Activated CD4-positive, alpha-beta T cell treated with anti-CD3 and anti-CD28 coated beads, Interleukin-2, amount 10 ng/mL, durations not matched to agents 7 days and 5 days (primary cell): ENCODE measurements at regions not wholly inside any gene's neighbourhood (a gene's known extent, or its start where the extent isn't known, plus 50 kb on each side); places are given as distances from the start of the nearest gene placed in this dataset.

Experiments used
- CTCF ChIA-PET: fragments of 350-600 bp; sonication (Branson Sonifier 250); formaldehyde crosslinking; loops from one replicate; lab custom pipeline; 2021; ENCODE audit warnings: antibody characterized with exemption; lab: Charles Lee
- POLR2A ChIA-PET: fragments of 350-600 bp; sonication (Branson Sonifier 250); formaldehyde crosslinking; loops from one replicate; lab custom pipeline; 2021; ENCODE audit warnings: antibody characterized with exemption; lab: Charles Lee
- DNase-seq: peaks from one replicate; pipeline ENCODE4 v3.0.0-alpha.2; 2020
- H3K27ac Mint-ChIP-seq: one replicate; pipeline ENCODE4 v1.8.0; 2021; ENCODE audit warnings: mild to moderate bottlenecking, moderate library complexity, mixed read lengths
- H3K27me3 Mint-ChIP-seq: one replicate; pipeline ENCODE4 v1.8.0; 2021; ENCODE audit warnings: mixed read lengths
- H3K36me3 Mint-ChIP-seq: one replicate; pipeline ENCODE4 v1.8.0; 2021; ENCODE audit warnings: low read depth, mixed read lengths
- H3K4me1 Mint-ChIP-seq: one replicate; pipeline ENCODE4 v1.8.0; 2021; ENCODE audit warnings: mixed read lengths
- H3K4me3 Mint-ChIP-seq: one replicate; pipeline ENCODE4 v1.8.0; 2021; ENCODE audit warnings: mild to moderate bottlenecking, moderate library complexity, mixed read lengths
- H3K9me3 Mint-ChIP-seq: one replicate; pipeline ENCODE4 v1.8.0; 2021; ENCODE audit warnings: mixed read lengths

DNA sequence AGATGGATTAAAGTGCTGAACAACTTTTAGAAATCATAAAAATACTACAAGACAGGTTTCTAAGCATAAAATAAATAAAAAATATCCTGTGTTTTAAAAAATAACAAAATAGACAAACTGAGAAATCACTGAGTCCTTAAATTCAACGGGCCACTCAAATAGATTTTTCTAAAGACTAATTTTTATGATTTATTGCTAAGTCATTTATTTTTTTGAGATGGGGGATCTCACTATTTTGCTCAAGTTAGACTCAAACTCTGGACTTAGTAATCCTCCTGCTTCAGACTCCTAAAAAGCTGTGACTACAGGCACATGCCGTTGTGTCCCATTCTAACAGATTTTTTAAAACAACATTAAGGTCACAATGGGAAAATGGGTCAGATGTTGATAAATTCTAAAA is 121.0 kb upstream of the THSD7A start:
- Mint-ChIP-seq H3K27ac (no peak overlapping the region), H3K9me3 (no peaks in the 10 kb centered on the region), H3K36me3 (no peaks in the 10 kb centered on the region), H3K27me3 (no peaks in the 10 kb centered on the region), H3K4me3 (no peak overlapping the region), H3K4me1 (no peaks in the 10 kb centered on the region)
- no peak for DNase-seq
- ChIA-PET CTCF (no interaction called here), POLR2A (no interaction called here)

DNA sequence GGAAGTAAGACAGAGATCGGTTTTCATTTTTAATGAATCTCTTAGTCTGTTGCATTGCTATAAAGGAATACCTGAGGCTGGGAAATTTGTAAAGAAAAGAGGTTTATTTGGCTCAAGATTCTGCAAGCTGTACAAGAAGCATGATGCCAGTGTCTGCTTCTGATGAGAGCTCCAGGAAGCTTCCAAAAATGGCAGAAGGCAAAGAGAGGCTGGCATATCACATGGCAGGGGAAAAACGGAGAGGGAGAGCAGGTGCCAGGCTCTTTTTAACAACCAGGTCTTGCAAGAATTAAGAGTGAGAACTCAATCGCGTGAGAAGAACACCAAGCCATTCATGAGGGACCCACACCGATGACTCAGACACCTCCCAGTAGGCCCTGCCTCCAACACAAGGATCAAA is 125.0 kb upstream of the THSD7A start:
- Mint-ChIP-seq H3K27me3 (no peaks in the 10 kb centered on the region), H3K4me1 (no peaks in the 10 kb centered on the region), H3K36me3 (no peaks in the 10 kb centered on the region), H3K9me3 (no peaks in the 10 kb centered on the region), H3K27ac (no peak overlapping the region), H3K4me3 (no peak overlapping the region)
- ChIA-PET CTCF (no interaction called here), POLR2A (no interaction called here)
- no peak for DNase-seq

DNA sequence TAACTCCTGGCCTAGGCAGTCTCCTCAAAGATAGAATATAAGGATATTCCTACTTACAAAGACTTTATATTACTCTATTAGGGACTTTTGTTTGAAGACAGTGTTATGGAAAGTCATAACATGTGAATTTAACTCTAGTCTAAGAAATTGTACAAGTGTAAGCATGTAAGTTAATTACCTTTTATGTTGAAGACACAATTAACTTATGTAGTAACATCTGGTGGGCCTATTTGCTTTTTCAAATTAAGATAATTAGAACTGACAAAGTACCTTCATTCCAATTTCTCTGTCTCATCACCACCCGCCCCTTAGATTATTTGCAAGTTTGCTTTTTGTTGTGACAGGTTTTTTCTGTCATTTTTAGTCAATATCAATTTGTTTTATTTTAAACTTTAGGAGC is 126.0 kb upstream of the THSD7A start:
- CTCF ChIA-PET: no interaction called here
- POLR2A ChIA-PET: no interaction called here
- no peaks in the 10 kb centered on the region for H3K36me3 Mint-ChIP-seq

DNA sequence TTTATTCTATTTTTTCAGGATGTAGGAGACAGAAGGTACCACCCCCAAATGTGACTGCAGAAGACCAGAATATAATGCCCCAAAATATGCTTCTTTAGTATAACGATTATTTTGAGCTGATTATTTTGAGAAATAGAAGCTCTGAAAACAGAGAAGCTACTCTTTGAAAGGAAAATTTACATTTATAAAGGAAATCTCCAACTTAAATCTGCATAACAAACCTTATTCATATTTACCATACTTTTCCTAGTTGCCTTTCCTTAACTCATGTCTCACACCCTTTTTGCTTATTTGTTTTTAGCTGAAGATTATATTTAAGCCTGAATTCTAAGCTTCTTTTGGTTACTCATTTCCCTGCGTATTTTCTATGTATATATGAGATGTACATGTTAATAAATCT is 127.1 kb upstream of the THSD7A start:
- Mint-ChIP-seq H3K4me1 (no peaks in the 10 kb centered on the region), H3K36me3 (no peaks in the 10 kb centered on the region), H3K27ac (no peak overlapping the region), H3K27me3 (no peaks in the 10 kb centered on the region), H3K9me3 (peaks cover 2% of the 10 kb centered on the region), H3K4me3 (no peak overlapping the region)
- POLR2A ChIA-PET: no interaction called here
- CTCF ChIA-PET: no interaction called here
- DNase-seq: no peak

More for the DNA sequence above, 126.0 kb upstream of the THSD7A start:
- Mint-ChIP-seq H3K4me3 (no peak overlapping the region), H3K4me1 (no peaks in the 10 kb centered on the region), H3K27ac (no peak overlapping the region), H3K27me3 (no peaks in the 10 kb centered on the region), H3K9me3 (peaks cover 2% of the 10 kb centered on the region)
- no peak for DNase-seq

DNA sequence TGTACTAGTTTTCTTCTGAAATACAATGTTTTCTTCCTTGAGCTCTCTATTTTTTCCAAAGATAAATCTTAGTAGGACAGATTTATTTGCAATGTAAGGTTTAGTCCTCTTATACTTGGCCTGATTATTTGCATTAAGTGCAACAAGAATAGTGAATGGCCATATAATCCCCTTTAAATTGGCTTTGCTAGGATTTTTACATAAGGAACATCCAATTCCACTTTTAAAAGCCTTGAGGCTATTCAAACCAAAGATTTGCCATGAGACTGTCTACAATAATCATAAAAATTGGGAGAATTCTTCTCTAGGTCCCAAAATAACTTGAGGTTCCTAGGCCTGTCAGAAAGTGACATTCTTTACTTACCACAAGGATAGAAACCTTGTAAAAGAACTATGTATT is 128.6 kb upstream of the THSD7A start:
- peaks cover 2% of the 10 kb centered on the region for H3K9me3 Mint-ChIP-seq

DNA sequence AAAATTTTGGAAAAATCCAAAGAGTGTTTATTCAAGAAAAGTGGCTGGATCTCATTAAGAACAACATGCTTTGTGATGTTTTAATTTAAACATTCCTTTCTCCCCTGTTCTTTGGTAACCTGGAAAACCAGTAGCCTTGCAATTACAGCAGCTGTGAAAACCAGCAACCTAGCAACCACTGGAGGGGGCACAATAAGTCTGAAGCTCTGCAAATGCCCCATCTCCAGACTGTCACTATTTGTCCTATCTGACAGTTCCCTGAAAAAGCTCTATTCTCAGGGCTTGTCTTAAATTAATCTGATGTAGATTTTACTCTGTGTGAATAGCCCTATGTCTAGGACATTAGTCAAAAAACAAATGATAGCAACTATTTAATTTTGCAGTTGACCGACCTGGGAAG is 137.6 kb upstream of the THSD7A start:
- Mint-ChIP-seq H3K27me3 (no peaks in the 10 kb centered on the region), H3K9me3 (no peaks in the 10 kb centered on the region), H3K4me1 (no peaks in the 10 kb centered on the region), H3K27ac (no peak overlapping the region), H3K4me3 (no peak overlapping the region), H3K36me3 (no peaks in the 10 kb centered on the region)
- POLR2A ChIA-PET: no interaction called here
- CTCF ChIA-PET: no interaction called here
- DNase-seq: no peak

More for the DNA sequence above, 128.6 kb upstream of the THSD7A start:
- Mint-ChIP-seq H3K36me3 (no peaks in the 10 kb centered on the region), H3K4me1 (no peaks in the 10 kb centered on the region), H3K27me3 (no peaks in the 10 kb centered on the region), H3K4me3 (no peak overlapping the region), H3K27ac (no peak overlapping the region)
- no peak for DNase-seq
- POLR2A ChIA-PET: no interaction called here
- CTCF ChIA-PET: no interaction called here

DNA sequence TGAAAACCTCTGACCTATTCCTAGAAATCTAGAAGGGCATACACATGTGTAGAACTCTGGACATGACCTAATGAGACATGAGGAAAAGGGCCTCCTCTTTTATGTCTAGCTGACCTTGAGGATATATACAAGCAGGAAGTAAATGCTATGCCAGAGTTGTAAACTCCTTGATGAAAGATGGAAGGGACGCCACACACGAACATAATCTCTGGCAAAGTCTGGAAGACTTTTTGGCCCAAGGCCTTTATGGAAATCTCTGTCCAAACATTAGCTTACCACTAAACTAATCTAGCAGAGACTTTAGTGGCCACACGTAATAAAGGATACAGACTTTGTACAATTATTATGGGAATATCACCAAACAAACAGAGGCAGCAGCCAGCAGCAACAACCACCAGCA is 138.1 kb upstream of the THSD7A start:
- Mint-ChIP-seq H3K36me3 (no peaks in the 10 kb centered on the region), H3K27me3 (no peaks in the 10 kb centered on the region), H3K4me1 (no peaks in the 10 kb centered on the region), H3K27ac (no peak overlapping the region), H3K9me3 (no peaks in the 10 kb centered on the region), H3K4me3 (no peak overlapping the region)
- DNase-seq: no peak
- CTCF ChIA-PET: no interaction called here
- POLR2A ChIA-PET: no interaction called here

DNA sequence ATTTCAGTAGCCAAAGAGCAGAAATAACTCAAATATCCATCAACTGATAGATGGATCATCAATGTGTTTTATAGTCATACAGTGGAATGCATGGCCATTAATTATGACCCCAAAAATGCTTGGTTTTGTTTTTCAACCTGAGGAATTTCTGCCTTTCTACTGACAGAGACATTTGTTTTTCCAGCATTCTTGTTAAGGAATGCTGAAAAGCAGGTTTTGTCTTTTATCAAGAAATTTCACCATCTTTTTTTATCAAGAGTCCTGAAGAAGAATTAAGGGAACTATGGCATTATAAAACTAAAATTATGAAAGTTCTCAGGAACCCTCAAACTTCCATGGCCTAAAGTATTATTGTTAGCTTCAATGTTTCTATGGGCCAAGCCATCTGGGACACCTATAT is 153.4 kb upstream of the THSD7A start:
- H3K27ac Mint-ChIP-seq: no peak overlapping the region
- no peak overlapping the region for H3K4me3 Mint-ChIP-seq
- POLR2A ChIA-PET: no interaction called here
- no peaks in the 10 kb centered on the region for H3K36me3 Mint-ChIP-seq
- CTCF ChIA-PET: no interaction called here
- DNase-seq: no peak
- no peaks in the 10 kb centered on the region for H3K27me3 Mint-ChIP-seq
- no peaks in the 10 kb centered on the region for H3K4me1 Mint-ChIP-seq
- H3K9me3 Mint-ChIP-seq: peaks cover 5% of the 10 kb centered on the region

DNA sequence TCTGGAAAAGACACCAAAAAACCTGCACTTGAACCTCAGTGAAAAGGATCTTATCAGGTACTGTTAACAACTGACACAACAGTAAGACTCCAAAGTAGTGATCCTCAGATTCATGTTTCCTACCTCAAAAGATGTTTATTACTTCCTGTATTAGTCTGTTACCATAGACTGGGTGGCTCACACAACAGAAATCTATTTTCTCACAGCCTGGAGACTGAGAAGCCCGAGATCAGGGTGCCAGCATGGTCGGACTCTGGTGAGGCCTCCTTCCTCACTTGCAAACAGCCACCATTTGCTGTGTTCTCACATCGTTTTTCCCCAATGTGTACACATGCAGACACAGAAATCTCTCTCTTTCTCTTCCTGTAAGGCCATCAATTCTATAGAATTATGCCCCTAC is 154.0 kb upstream of the THSD7A start:
- ChIA-PET POLR2A (no interaction called here), CTCF (no interaction called here)
- H3K4me1 Mint-ChIP-seq: no peaks in the 10 kb centered on the region
- DNase-seq: no peak
- H3K27ac Mint-ChIP-seq: no peak overlapping the region
- H3K27me3 Mint-ChIP-seq: no peaks in the 10 kb centered on the region
- H3K36me3 Mint-ChIP-seq: no peaks in the 10 kb centered on the region
- H3K4me3 Mint-ChIP-seq: no peak overlapping the region
- H3K9me3 Mint-ChIP-seq: peaks cover 5% of the 10 kb centered on the region

DNA sequence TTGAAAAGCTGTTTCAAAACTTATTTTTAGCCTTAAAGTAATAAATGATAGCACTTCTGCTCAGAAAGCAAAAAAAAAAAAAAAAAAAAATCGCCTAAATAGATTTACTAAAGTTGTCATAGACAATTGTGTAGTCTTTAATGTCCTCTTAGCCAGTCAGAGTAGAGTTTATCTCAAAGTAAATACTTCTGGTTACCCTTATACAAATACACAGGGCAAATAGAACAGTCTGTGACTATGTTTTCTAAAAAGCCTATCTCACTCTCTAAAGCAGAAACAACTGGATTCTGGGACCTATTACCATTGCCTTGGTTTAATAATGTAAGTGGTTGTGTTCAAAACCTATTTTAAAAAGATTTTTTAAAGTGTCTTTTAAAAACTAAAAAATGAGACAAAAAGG is 156.2 kb upstream of the THSD7A start:
- no peaks in the 10 kb centered on the region for H3K36me3 Mint-ChIP-seq
- peaks cover 5% of the 10 kb centered on the region for H3K9me3 Mint-ChIP-seq
- ChIA-PET CTCF (no interaction called here), POLR2A (no interaction called here)
- DNase-seq: no peak
- H3K27ac Mint-ChIP-seq: no peak overlapping the region
- H3K27me3 Mint-ChIP-seq: no peaks in the 10 kb centered on the region
- no peak overlapping the region for H3K4me3 Mint-ChIP-seq
- no peaks in the 10 kb centered on the region for H3K4me1 Mint-ChIP-seq

DNA sequence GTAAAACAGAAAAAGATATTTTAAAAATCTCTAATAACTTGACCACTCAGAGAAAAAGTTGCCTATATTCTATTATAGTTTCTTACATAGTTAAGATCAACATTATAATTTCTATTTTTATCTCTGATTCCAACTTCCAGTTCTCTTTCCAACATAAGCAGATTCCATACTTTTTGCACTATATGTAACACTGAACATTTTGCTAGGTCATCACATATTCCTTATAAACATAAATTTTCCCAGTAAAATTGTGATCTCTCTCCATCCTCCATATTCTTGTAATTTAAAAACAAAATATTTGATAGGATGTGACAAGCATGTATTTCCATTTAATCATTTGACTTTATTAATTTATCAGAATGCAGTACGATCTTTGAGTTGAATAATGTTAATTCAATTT is 170.4 kb upstream of the THSD7A start:
- DNase-seq: no peak
- Mint-ChIP-seq H3K27me3 (no peaks in the 10 kb centered on the region), H3K27ac (no peak overlapping the region), H3K4me1 (no peaks in the 10 kb centered on the region), H3K9me3 (peaks cover 4% of the 10 kb centered on the region), H3K4me3 (no peak overlapping the region), H3K36me3 (no peaks in the 10 kb centered on the region)
- ChIA-PET CTCF (no interaction called here), POLR2A (no interaction called here)

DNA sequence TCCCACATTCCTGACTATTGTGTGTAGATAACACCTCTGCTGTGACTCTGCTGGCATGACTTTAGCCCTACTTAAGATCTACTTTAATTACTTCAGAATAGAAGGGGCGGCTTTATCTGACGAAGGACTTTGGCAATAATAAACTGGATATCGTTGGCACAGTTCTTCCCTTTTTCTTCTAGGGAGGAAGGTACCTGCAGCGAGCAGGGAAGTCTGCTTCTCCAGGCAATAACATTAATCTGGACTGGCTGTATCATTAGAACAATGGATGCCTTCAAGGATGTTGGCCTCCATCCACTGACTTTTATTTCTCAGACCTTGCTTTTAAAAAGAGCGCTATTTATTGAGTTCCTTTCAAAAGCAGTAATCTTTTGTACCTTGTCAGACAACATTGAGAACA is 172.6 kb upstream of the THSD7A start:
- no peak for DNase-seq
- Mint-ChIP-seq H3K4me1 (no peaks in the 10 kb centered on the region), H3K9me3 (no peaks in the 10 kb centered on the region), H3K4me3 (no peak overlapping the region), H3K27ac (no peak overlapping the region), H3K36me3 (no peaks in the 10 kb centered on the region), H3K27me3 (no peaks in the 10 kb centered on the region)
- POLR2A ChIA-PET: no interaction called here
- CTCF ChIA-PET: interaction anchor here (1.1 kb wide), 1 partner anchor 8 kb away, joined by 3 read pairs; no protein-coding TSS in a partner anchor

DNA sequence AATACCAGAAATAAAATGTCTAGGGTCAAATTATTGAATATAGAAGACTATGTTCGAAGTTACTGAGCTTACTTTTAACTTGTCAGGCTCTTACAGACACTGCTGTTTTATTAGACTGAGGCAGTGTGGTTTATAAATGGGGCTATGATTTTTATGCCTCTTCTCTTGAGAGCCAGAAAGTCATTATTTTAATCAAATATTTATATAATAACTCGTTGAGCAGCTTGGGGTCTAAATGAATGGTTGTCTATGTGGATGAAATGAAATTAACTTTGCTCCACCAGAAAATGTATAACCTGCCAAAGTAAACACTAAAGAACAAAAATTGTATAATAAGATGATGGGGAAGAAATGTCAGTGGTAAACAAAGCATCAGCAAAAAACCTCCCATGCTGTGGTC is 175.6 kb upstream of the THSD7A start:
- DNase-seq: no peak
- ChIA-PET CTCF (no interaction called here), POLR2A (no interaction called here)
- no peaks in the 10 kb centered on the region for H3K4me1 Mint-ChIP-seq
- no peak overlapping the region for H3K27ac Mint-ChIP-seq
- no peaks in the 10 kb centered on the region for H3K36me3 Mint-ChIP-seq
- H3K4me3 Mint-ChIP-seq: no peak overlapping the region
- no peaks in the 10 kb centered on the region for H3K9me3 Mint-ChIP-seq
- no peaks in the 10 kb centered on the region for H3K27me3 Mint-ChIP-seq

DNA sequence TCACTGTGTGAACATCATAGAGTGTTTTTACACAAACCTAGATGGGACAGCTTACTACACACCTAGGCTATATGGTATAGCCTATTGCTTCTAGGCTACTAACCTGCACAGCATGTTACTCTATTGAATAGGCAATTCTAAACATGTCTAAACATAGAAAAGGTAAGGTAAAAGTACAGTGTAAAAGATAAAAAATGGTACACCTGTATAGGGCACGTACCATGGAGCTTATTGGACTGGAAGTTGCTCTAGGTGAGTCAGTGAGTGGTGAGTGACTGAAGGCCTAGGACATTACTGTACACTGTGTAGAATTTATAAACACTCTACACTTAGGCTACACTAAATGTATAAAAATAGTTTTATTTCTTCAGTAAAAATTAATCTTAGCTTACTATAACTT is 182.0 kb upstream of the THSD7A start:
- no peaks in the 10 kb centered on the region for H3K4me1 Mint-ChIP-seq
- no peak overlapping the region for H3K27ac Mint-ChIP-seq
- no peaks in the 10 kb centered on the region for H3K36me3 Mint-ChIP-seq
- CTCF ChIA-PET: no interaction called here
- no peak for DNase-seq
- no peaks in the 10 kb centered on the region for H3K27me3 Mint-ChIP-seq
- no peak overlapping the region for H3K4me3 Mint-ChIP-seq
- POLR2A ChIA-PET: no interaction called here
- H3K9me3 Mint-ChIP-seq: no peaks in the 10 kb centered on the region
